Erythroblast (primary cell): ENCODE measurements at regions not wholly inside any gene's neighbourhood (a gene's known extent, or its start where the extent isn't known, plus 50 kb on each side); places are given as distances from the start of the nearest gene placed in this dataset.
"Not testable (repeated sequence)": the region's sequence is repeated elsewhere in the genome, so short reads cannot be mapped to it uniquely, and the experiment has no call there.

Experiments
- DNase-seq, 2 experiments: peaks; one replicate each; lab custom pipeline; 2025; lab: John Stamatoyannopoulos, UW
- GATA1 ChIP-seq: IDR thresholded peaks from 2 replicates; pipeline ENCODE4 v1.6.1; 2011; ENCODE audit warnings: low read depth, mild to moderate bottlenecking, control low read depth, low read length, moderate library complexity
- POLR2A ChIP-seq: IDR thresholded peaks from 2 replicates; pipeline ENCODE4 v1.6.1; 2011; ENCODE audit warnings: mild to moderate bottlenecking, low read length

DNA sequence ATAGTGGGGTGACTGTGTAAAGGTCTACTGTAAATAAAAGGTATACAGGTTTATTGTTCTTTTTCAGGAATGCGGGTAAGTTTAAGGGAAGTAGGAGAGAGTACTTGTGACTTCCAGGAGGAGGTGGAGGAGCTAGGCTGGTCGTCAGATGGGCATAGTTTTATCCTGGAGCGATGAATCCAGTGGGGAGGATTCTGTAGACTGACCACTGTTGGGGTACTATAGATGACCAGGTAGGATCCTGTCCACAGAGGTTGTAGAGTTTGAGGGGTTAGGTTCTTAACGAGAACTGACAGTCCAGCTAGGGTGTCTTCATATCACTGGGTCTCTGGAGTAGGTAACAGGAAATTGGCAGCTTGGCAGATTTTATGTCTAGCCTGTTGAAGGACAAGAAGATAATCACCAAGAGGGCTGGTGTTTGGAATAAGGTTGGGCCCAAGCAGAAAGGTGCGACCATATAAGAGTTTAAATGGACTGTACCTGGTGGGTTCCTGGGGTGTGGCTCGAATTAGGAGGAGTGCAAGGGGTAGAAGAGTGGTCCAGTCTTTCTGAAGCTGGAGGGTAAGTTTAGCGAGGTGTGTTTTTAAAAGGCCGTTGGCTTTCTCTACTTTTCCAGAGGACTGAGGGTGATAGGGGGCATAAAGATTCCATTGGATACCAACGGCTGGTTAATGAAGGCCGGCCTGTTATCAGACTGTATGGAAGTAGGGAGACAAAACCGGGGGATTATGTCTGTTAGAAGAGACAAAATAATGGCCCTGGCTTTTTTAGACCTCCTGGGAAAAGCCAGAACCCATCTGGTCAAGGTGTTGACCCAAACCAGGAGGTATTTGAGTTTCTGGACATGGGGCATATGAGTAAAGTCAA, 751.3 kb upstream of the ADGRB3 start:
- TF ChIP-seq POLR2A (no peak), GATA1 (no peak)
- DNase-seq = no peak

DNA sequence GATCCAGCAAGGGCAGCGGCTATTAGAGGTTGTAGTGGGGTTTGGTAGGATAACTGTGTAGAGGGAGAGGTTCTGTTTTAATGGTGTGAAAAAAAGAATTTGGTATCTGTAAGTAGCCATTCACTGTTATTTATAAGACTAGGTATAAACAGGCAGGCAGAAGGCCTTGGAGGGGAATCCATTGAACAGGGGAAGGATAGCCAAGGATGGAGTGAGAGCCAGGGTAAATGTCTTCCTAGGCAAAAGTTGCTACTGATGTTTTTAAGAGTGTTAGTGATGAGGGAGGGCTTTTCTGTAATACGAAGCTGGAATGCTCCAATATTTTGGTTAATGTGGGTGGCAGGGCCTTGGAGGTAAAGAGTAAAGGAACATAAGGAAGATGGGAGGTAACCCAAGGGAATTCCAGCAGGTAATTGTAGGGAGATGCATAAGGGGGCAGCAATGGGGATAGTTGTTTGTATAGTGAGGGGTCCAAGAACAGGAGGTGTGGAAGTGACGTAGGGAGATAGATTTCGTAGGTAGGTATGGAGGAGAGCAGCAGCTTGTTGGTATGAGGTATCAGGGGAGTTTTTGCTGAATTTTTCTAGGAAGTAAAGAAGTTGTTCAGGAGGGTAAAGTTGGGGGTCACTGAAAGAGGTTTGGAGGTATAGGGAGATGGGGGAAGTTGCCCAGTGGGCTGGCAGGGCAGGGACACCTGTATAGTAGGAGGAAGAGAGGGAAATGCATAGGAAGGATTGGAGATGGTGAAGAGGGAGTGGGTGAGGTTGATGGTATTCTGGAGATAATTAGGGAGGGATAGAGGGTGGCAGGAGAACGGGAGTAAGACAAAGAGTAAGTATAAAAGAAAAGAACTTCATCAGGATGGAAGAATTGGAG, 752.4 kb upstream of the ADGRB3 start:
- no peak for DNase-seq
- TF ChIP-seq POLR2A (no peak), GATA1 (no peak)

DNA sequence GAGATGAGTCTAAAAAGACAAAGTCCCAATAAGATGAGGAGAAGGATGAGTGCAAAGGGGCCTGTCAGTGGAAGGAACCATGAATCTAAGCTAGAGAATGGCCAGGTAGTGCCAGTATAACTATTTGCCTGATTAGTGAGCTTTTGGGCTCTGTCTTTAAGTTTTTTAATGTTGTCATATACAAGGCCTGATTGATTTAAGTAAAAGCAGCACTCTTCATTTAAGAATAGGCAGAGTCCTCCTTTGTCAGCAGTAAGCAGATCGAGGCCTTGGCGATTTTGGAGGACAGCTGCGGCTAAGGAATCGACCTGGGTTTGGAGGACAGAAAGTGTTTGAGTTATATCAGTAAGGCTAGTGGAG, 753.4 kb upstream of the ADGRB3 start:
- no peak for DNase-seq
- no peak for TF ChIP-seq GATA1

DNA sequence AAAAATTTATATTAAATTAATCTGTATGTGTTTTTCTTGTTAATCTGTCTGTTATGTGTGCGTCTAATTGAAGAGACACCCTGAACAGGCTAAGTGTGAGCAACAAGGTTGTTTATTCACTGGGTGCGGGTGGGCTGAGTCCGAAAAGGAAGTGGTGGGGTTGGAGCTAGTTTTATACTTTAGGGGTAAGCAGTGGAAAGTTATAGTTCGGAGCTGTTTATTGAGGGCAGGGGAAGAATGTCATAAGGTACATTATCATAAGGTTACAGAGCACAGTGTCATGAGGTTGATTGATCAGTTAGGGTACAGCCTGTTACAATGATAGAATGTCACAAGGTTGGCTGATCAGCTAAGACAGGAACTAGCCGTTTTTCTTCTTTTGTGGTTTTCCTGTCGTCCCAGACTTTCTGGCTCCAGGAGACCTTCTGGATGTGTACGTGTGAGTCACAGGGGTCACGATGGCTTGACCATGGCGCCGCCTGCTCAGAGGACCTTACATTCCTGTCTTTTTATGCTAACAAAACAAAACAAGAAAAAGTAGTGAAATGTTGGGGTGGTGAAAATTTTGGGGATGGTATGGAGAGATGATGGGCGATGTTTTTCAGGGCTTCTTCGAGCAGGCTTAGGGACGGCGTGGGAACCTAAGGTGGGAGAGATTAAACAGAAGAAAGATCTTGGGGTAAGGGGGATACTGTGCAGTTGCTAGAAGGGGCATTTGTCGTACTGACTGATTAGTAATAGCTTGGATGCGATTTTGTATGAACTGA, 754.0 kb upstream of the ADGRB3 start:
- TF ChIP-seq GATA1 (no peak), POLR2A (no peak)
- DNase-seq = no peak

DNA sequence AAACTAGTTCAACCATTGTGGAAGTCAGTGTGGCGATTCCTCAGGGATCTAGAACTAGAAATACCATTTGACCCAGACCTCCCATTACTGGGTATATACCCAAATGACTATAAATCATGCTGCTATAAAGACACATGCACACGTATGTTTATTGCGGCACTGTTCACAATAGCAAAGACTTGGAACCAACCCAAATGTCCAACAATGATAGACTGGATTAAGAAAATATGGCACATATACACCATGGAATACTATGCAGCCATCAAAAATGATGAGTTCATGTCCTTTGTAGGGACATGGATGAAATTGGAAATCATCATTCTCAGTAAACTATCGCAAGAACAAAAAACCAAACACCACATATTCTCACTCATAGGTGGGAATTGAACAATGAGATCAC, 754.7 kb upstream of the ADGRB3 start:
- not testable (repeated sequence) for DNase-seq

DNA sequence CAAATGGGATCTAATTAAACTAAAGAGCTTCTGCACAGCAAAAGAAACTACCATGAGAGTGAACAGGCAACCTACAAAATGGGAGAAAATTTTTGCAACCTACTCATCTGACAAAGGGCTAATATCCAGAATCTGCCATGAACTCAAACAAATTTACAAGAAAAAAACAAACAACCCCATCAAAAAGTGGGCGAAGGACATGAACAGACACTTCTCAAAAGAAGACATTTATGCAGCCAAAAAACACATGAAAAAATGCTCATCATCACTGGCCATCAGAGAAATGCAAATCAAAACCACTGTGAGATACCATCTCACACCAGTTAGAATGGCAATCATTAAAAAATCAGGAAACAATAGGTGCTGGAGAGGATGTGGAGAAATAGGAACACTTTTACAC, 755.2 kb upstream of the ADGRB3 start:
- not testable (repeated sequence) for DNase-seq

DNA sequence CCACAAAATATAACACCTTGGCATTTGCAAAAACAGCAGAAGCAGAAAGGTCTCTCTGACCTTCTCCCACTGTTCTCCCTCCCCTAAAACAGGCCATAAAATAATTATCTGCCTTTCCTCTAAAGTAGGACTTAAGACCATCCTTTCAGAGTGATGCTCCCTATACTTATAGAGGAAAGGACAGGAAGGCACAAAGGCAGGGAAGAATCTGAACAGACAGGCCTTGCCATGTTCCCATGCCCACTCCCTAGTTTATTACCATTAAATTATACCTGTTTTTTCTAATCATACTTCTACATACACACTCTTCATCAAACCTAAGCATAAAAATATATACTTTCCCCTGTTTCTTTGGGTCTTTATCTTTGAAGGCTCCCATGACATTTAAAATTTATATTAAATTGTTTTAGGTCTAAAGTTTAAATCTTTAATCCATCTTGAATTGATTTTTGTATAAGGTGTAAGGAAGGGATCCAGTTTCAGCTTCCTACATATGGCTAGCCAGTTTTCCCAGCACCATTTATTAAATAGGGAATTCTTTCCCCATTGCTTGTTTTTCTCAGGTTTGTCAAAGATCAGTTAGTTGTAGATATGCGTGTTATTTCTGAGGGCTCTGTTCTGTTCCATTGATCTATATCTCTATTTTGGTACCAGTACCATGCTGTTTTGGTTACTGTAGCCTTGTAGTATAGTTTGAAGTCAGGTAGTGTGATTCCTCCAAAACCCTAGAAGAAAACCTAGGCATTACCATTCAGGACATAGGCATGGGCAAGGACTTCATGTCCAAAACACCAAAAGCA, 755.8 kb upstream of the ADGRB3 start:
- not testable (repeated sequence) for DNase-seq

DNA sequence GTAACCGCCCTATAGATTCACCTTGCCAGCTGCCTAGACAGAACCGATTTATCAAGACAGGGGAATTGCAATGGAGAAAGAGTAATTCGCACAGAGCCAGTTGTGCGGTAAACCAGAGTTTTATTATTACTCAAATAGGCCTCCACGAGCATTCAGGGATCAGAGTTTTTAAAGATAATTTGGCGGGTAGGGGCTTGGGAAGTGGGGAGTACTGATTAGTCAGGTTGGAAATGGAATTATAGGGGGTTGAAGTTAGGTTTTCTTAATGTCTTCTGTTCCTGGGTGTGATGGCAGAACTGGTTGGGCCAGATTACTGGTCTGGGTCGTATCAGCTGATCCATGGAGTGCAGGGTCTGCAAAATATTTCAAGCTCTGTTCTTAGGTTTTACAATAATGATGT, 756.9 kb upstream of the ADGRB3 start:
- not testable (repeated sequence) for DNase-seq

DNA sequence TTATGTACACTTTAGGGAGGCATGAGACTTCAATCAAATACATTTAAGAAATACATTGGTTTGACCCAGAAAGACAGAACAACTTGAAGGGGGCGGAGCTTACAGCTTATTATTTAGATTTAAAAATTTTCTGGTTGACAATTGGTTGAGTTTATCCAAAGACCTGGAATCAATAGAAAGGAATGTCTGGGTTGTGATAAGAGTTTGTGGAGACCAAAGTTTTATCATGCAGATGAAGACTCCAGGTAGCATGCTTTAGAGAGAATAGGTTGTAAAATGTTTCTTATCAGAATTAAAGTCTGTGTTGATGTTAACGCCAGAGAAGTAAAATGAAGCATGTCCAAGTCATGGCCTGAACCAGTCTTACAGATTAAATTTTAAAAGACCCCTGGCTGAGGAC, 757.8 kb upstream of the ADGRB3 start:
- TF ChIP-seq GATA1 (no peak), POLR2A (no peak)
- no peak for DNase-seq

DNA sequence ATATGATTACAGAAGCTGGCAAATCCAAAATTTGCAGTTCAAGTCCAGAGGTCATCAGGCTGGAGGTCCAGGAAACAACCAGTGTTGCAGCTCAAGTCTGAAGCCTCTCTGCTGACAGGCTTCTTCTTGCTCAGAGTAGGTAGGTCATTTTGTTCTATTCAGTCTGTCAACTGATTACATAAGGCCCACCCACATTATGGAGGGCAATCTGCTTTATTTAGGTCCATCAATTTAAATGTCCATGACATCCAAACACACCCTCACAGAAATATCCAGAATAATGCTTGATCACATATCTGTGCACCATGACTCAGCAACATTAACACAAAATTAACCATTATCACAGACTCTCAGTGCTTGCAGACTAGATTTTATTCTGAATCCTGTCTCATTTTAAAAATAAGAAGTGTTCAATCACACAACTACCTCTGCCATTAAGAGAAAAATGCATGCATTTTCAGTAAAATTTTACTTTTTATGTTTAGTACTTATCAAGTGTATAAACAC, 759.2 kb upstream of the ADGRB3 start:
- no peak for TF ChIP-seq GATA1
- no peak for TF ChIP-seq POLR2A
- DNase-seq = no peak

DNA sequence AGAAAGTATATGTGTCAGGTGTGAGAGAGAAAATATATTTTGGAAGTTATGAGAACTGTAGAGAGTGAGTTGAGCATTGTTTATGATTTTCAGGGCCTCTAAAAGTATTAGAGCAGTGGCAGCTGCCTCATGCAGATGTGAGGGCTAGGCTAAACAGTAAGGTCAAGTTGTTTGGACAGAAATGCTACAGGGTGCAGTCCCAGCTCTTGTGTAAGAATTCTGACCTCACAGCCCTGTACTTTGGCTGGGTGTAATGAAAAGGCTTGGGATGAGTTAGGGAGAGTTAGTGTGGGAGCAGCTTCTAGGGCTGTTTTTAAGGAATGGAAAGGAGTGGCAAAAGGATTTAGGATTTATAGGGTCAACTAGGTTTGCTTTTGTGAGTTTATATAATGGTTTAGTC, 764.8 kb upstream of the ADGRB3 start:
- DNase-seq = no peak
- no peak for TF ChIP-seq POLR2A
- no peak for TF ChIP-seq GATA1

DNA sequence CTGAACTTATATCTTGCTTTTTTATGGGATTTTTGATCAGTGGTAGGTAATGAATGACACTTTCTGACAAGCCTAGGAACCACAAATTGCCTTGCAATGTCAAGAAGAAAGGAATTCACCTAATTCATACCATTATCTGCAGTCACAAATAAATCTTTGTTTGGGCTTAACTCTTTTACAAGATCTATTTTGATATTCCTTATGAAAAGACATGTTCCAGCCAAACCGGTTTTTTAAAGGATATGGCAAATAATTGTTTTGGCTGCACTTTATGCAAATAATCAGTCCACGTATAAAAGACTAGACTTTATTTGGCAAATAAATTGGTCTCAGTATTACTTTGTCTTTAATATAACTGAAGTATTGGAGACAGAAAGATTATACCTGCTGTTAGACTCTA, 771.7 kb upstream of the ADGRB3 start:
- TF ChIP-seq GATA1 (no peak), POLR2A (no peak)
- no peak for DNase-seq

DNA sequence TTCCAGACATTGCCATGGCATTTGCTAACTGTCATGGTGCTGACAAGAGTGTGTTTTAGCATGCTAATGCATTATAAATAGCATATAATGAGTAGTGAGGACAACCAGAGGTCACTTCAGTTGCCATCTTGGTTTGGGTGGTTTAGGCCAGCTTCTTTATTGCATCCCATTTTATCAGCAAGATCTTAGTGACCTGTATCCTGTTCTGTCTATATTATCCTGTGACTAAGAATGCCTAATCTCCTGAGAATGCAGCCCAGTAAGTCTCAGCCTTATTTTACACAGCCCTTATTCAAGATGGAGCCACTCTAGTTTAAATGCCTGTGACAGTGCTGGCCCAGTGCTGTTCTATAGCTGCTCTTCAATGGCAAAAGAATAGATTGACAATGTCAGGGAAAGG, 781.0 kb upstream of the ADGRB3 start:
- no peak for DNase-seq

DNA sequence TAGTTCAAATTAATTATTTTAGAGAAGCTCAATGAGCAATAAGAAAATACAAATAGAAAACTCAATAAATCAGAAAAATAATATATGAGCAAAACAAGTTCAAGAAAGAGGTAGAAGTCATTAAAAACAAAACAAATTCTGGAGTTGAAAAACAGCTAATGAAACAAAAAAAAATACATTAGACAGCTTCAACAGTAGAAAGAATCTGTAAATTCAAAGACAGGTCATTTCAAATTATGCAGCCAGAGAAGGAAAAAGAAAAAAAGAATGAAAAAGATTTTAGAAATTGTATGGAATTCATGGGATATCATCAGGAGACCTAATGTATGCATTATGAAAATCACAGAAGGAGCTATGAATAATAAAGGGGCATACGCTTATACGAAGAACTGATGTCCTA, 795.3 kb upstream of the ADGRB3 start:
- TF ChIP-seq POLR2A (no peak), GATA1 (no peak)
- DNase-seq = no peak

More for the DNA sequence above, 781.0 kb upstream of the ADGRB3 start:
- no peak for TF ChIP-seq GATA1
- no peak for TF ChIP-seq POLR2A
